ENCODE measurements at regions not wholly inside any gene's neighbourhood (a gene's known extent, or its start where the extent isn't known, plus 50 kb on each side); places are given as distances from the start of the nearest gene placed in this dataset.

DNA sequence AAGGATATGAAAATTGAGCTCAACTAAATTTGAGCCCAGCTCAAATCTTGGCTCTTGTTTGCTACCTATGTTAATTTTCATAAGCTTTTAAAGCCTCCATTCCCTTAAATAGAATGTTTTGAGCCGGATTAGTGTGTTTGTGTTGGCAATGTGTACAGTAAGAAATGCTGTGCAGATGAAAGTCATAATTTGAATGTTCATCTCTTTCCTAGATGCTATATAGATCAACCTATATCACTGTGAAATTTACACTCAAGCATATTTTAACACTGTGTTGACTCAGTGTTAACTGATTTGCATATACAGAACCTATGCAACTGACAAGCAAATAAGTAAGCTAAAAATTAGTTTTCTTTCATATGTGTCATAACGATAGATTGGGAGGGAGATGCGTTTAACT lies 272.5 kb downstream of the TFEC start:
- Histone ChIP-seq H3K4me2 (ENCODE audit: insufficient read depth, low read length) (no peak overlapping the region), H2AFZ (ENCODE audit: low read depth, low read length) (no peak overlapping the region), H3K9me1 (ENCODE audit: control insufficient read depth, insufficient read depth, low read length) (no peaks in the 10 kb centered on the region), H3K9me3 (replicated peaks; ENCODE audit: control insufficient read depth, insufficient read depth, low read depth, low read length) (no peaks in the 10 kb centered on the region; the same call in 1 of the 2 replicates), H3K27ac (ENCODE audit: extremely low read depth, low read depth, low read length) (no peak overlapping the region), H3K27me3 (ENCODE audit: control insufficient read depth in 2 of 2, insufficient read depth in 2 of 2, low read length in 2 of 2) (no peaks in the 10 kb centered on the region), H4K20me1 (replicated peaks; ENCODE audit: control insufficient read depth, insufficient read depth, low read length) (no peaks in the 10 kb centered on the region), H3K36me3 (ENCODE audit: control insufficient read depth, insufficient read depth, low read length) (no peaks in the 10 kb centered on the region), H3K4me1 (replicated peaks in 1 of 2; ENCODE audit: control insufficient read depth in 2 of 2, insufficient read depth in 2 of 2, low read length in 2 of 2) (no peaks in the 10 kb centered on the region), H3K9ac (ENCODE audit: insufficient read depth in 1 of 2, low read depth in 2 of 2, low read length in 2 of 2) (no peak overlapping the region), H3K79me2 (ENCODE audit: control insufficient read depth, insufficient read depth, low read length) (no peaks in the 10 kb centered on the region), H3K4me3 (no peak overlapping the region)
- BruUV-seq (replicated peaks): no TSS peak
- TF ChIP-seq ZNF41 (CRISPR knock-in tag; conservative IDR thresholded peaks at IDR 0.05) (no peak), TFAM (CRISPR knock-in tag; conservative IDR thresholded peaks at IDR 0.05) (no peak), PHB2 (IDR thresholded peaks at IDR 0.05; ENCODE audit: low read depth) (no peak), ZKSCAN1 (IDR thresholded peaks at IDR 0.05; ENCODE audit: low read depth, low read length) (no peak), SLC30A9 (CRISPR knock-in tag; IDR thresholded peaks at IDR 0.05) (no peak), ZNF830 (CRISPR knock-in tag; IDR thresholded peaks at IDR 0.05) (no peak), PHTF2 (CRISPR knock-in tag; IDR thresholded peaks at IDR 0.05) (no peak), RBM17 (IDR thresholded peaks at IDR 0.05; ENCODE audit: borderline replicate concordance, low read depth, low read length) (no peak), ZNF124 (CRISPR knock-in tag; IDR thresholded peaks at IDR 0.05) (no peak), BRF1 (IDR thresholded peaks at IDR 0.05; ENCODE audit: borderline replicate concordance, extremely low read depth, insufficient read length) (no peak), MAZ (CRISPR knock-in tag; conservative IDR thresholded peaks at IDR 0.05 in 1 of 2, IDR thresholded peaks at IDR 0.05 in 1 of 2) (no peak)
- TF ChIP-seq, protein P1, sequence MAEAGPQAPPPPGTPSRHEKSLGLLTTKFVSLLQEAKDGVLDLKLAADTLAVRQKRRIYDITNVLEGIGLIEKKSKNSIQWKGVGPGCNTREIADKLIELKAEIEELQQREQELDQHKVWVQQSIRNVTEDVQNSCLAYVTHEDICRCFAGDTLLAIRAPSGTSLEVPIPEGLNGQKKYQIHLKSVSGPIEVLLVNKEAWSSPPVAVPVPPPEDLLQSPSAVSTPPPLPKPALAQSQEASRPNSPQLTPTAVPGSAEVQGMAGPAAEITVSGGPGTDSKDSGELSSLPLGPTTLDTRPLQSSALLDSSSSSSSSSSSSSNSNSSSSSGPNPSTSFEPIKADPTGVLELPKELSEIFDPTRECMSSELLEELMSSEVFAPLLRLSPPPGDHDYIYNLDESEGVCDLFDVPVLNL (CRISPR knock-in tag; IDR thresholded peaks at IDR 0.05; ENCODE audit: low read depth): no peak
- TF ChIP-seq, protein P2, sequence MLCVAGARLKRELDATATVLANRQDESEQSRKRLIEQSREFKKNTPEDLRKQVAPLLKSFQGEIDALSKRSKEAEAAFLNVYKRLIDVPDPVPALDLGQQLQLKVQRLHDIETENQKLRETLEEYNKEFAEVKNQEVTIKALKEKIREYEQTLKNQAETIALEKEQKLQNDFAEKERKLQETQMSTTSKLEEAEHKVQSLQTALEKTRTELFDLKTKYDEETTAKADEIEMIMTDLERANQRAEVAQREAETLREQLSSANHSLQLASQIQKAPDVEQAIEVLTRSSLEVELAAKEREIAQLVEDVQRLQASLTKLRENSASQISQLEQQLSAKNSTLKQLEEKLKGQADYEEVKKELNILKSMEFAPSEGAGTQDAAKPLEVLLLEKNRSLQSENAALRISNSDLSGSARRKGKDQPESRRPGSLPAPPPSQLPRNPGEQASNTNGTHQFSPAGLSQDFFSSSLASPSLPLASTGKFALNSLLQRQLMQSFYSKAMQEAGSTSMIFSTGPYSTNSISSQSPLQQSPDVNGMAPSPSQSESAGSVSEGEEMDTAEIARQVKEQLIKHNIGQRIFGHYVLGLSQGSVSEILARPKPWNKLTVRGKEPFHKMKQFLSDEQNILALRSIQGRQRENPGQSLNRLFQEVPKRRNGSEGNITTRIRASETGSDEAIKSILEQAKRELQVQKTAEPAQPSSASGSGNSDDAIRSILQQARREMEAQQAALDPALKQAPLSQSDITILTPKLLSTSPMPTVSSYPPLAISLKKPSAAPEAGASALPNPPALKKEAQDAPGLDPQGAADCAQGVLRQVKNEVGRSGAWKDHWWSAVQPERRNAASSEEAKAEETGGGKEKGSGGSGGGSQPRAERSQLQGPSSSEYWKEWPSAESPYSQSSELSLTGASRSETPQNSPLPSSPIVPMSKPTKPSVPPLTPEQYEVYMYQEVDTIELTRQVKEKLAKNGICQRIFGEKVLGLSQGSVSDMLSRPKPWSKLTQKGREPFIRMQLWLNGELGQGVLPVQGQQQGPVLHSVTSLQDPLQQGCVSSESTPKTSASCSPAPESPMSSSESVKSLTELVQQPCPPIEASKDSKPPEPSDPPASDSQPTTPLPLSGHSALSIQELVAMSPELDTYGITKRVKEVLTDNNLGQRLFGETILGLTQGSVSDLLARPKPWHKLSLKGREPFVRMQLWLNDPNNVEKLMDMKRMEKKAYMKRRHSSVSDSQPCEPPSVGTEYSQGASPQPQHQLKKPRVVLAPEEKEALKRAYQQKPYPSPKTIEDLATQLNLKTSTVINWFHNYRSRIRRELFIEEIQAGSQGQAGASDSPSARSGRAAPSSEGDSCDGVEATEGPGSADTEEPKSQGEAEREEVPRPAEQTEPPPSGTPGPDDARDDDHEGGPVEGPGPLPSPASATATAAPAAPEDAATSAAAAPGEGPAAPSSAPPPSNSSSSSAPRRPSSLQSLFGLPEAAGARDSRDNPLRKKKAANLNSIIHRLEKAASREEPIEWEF (CRISPR knock-in tag; IDR thresholded peaks at IDR 0.05): no peak
- TF ChIP-seq, protein P3, sequence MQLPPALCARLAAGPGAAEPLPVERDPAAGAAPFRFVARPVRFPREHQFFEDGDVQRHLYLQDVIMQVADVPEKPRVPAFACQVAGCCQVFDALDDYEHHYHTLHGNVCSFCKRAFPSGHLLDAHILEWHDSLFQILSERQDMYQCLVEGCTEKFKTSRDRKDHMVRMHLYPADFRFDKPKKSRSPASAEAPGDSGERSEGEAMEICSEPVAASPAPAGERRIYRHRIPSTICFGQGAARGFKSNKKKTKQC (CRISPR knock-in tag; IDR thresholded peaks at IDR 0.05): no peak
- TF ChIP-seq, protein P4, sequence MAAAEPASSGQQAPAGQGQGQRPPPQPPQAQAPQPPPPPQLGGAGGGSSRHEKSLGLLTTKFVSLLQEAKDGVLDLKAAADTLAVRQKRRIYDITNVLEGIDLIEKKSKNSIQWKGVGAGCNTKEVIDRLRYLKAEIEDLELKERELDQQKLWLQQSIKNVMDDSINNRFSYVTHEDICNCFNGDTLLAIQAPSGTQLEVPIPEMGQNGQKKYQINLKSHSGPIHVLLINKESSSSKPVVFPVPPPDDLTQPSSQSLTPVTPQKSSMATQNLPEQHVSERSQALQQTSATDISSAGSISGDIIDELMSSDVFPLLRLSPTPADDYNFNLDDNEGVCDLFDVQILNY (CRISPR knock-in tag; IDR thresholded peaks at IDR 0.05): no peak
- in situ Hi-C loops (cut with MboI) (no loop called here), intact Hi-C loops (cut with micrococcal nuclease) (no loop called here)
- FAIRE-seq: no peak
- ATAC-seq: no peak
- no peak for DNase-seq (ENCODE audit: extremely low read depth in 1 of 4, low spot score in 3 of 4)
- CTCF ChIA-PET (ENCODE audit: low intra/inter-chr PET ratio): no interaction called here
- WGBS (ENCODE audit: insufficient coverage, low coverage, missing lambda C conversion rate): 0% methylated on average over 3 of the region's 3 CpGs
- POLR2A ChIA-PET: no interaction called here
